Stomach (tissue), 8 donors: ENCODE measurements at regions not wholly inside any gene's neighbourhood (a gene's known extent, or its start where the extent isn't known, plus 50 kb on each side); places are given as distances from the start of the nearest gene placed in this dataset.
A peak's percentile ranks its signal among the peaks of the same experiment; 100 is the strongest.

Experiments used
- DNase-seq, 2 donors: peaks; one replicate each; pipeline versions ENCODE4 v3.0.0 to v3.0.0-alpha.2; 2013 to 2019
- H3K27ac ChIP-seq, 5 donors: fragments of 200-600 bp in 4 of 5; sonication (generic) in 4 of 5; one replicate each; pipeline ENCODE4 v1.5.1; 2013 to 2019; ENCODE audit warnings: mild to moderate bottlenecking in 1 of 5, moderate library complexity in 1 of 5
- H3K27me3 ChIP-seq, 3 donors: fragments of 200-600 bp; sonication (generic); one replicate each; pipeline ENCODE4 v1.5.1; 2017 to 2019; ENCODE audit warnings: mixed run types in 1 of 3
- H3K36me3 ChIP-seq, 4 donors: fragments of 200-600 bp; sonication (generic); 1 replicate in 3 of 4; 2 replicates in 1 of 4; pipeline ENCODE4 v1.5.1; 2016 to 2019
- H3K4me1 ChIP-seq, 4 donors: fragments of 200-600 bp; sonication (generic); one replicate each; pipeline ENCODE4 v1.5.1; 2016 to 2019
- H3K4me3 ChIP-seq, 4 donors: fragments of 200-600 bp; sonication (generic) in 3 of 4; one replicate each; pipeline ENCODE4 v1.5.1; 2016 to 2019; ENCODE audit warnings: mild to moderate bottlenecking in 1 of 4
- H3K9me3 ChIP-seq, 4 donors: fragments of 200-600 bp; sonication (generic); one replicate each; pipeline ENCODE4 v1.5.1; 2016 to 2019
- CTCF ChIP-seq, 7 experiments: fragments of 450-650 bp in 4 of 7; fragments of 200-600 bp in 3 of 7; sonication (generic) in 3 of 7; IDR thresholded peaks; one replicate each; pipeline ENCODE4 v1.5.1; 2016 to 2019; ENCODE audit warnings: antibody characterized with exemption in 7 of 7, control low read depth in 2 of 7, mild to moderate bottlenecking in 1 of 7
- EP300 ChIP-seq: sonication (generic); formaldehyde crosslinking; IDR thresholded peaks from one replicate; pipeline ENCODE4 v1.6.1; 2017; ENCODE audit warnings: antibody characterized with exemption
- POLR2A ChIP-seq, 4 donors: fragments of 450-650 bp; IDR thresholded peaks; one replicate each; pipeline ENCODE4 v1.6.1; 2016; ENCODE audit warnings: antibody characterized with exemption in 4 of 4, control low read depth in 2 of 4, mild to moderate bottlenecking in 1 of 4, moderate library complexity in 1 of 4
- POLR2AphosphoS5 ChIP-seq, 3 donors: sonication (generic); formaldehyde crosslinking; IDR thresholded peaks; one replicate each; pipeline ENCODE4 v1.6.1; 2016; ENCODE audit warnings: antibody characterized with exemption in 3 of 3
- WGBS, 5 donors: extraction: QIAGEN DNeasy Blood & Tissue Kit in 3 of 5; methylation state at CpG; one replicate each; pipeline versions ENCODE4 v1.1.5 to v1.1.7; 2013 to 2018; 5-methylcytosine and 5-hydroxymethylcytosine counted together
- intact Hi-C: fragments of 100-400 bp; cut with DNase I; formaldehyde crosslinking; loops from one replicate; pipeline ENCODE4 v1.15.1; 2023; ENCODE audit warnings: low total_unique reads
- donor health status: healthy with polysubstance abuse.
- donor health status: Bipolar disorder and iron deficiency.
- donor health status: healthy.

GRCh38 chr3:191066669-191067068, 132.4 kb upstream of the OSTN start:
- no peak for DNase-seq
- Histone ChIP-seq H3K36me3 (no peaks in the 10 kb centered on the region), H3K4me1 (no peaks in the 10 kb centered on the region), H3K27me3 (no peaks in the 10 kb centered on the region), H3K27ac (no peak overlapping the region), H3K4me3 (no peak overlapping the region), H3K9me3 (no peaks in the 10 kb centered on the region)
- WGBS, 5 donors, result 38 to 68% (median 60%) methylated on average over 1 of the region's 1 CpG
- TF ChIP-seq POLR2AphosphoS5 (IDR thresholded peaks at IDR 0.05), result no peak
- intact Hi-C loops, result no loop called here

DNA sequence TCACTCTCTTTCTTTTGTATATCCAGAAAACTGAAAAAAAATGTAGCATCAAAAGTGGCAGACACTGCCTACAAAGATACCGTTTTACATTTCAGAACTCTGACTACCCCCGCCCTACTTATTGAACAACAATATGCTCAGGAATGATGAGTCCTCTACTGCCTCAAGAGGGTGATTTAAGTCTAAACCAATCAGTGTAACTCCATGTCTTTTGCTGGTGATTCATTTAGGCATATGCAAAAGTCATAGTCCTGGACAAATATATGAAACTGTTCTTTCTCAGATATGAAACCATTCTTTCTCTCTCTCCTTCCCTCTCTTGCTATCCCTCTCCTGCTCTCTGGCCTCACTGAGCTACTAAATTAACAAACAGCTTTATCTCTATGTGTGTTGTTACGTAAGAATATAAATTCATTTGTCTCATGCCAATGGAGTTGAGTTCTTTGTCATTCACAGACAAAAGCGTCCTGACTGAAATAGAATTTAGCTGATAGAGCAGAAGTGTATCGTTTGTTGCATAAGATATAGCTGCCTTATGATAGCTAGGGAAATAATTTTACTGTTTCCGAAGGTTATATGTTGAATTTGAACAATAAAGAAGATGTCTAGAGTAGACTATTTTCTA, 133.7 kb upstream of the OSTN start:
- Histone ChIP-seq H3K4me3 (no peak overlapping the region), H3K27ac (no peak overlapping the region), H3K4me1 (no peaks in the 10 kb centered on the region), H3K36me3 (no peaks in the 10 kb centered on the region), H3K9me3 (no peaks in the 10 kb centered on the region), H3K27me3 (no peaks in the 10 kb centered on the region)
- intact Hi-C loops, result no loop called here
- TF ChIP-seq POLR2AphosphoS5 (IDR thresholded peaks at IDR 0.05), result no peak
- TF ChIP-seq POLR2A (IDR thresholded peaks at IDR 0.05), result no peak
- no peak for TF ChIP-seq EP300
- no peak for TF ChIP-seq CTCF (IDR thresholded peaks at IDR 0.05)
- DNase-seq, result no peak
- 67 to 78% (median 74%) methylated on average over 6 of the region's 6 CpGs for WGBS, 5 donors

- no peaks in the 10 kb centered on the region for H3K4me1 ChIP-seq
- peak in 1 of 2 donors; percentile 51 for DNase-seq
- H3K27me3 ChIP-seq, result no peaks in the 10 kb centered on the region
- H3K9me3 ChIP-seq, result no peaks in the 10 kb centered on the region
- intact Hi-C loops, result no loop called here
- H3K4me3 ChIP-seq, result no peak overlapping the region
- TF ChIP-seq POLR2A (IDR thresholded peaks at IDR 0.05), result no peak
- no peak for TF ChIP-seq POLR2AphosphoS5 (IDR thresholded peaks at IDR 0.05)
- TF ChIP-seq CTCF (IDR thresholded peaks at IDR 0.05), result peak in 3 of 7 experiments; percentile 23 to 42 (median 29)
- TF ChIP-seq EP300, result no peak
- 5 to 8% (median 6%) methylated on average over 4 of the region's 4 CpGs for WGBS, 5 donors
- no peaks in the 10 kb centered on the region for H3K36me3 ChIP-seq
- no peak overlapping the region for H3K27ac ChIP-seq
These were observed 148.0 kb upstream of the OSTN start for GRCh38 chr3:191051037-191051436.

GRCh38 chr3:191047930-191048329, 151.1 kb upstream of the OSTN start:
- no peaks in the 10 kb centered on the region for H3K36me3 ChIP-seq
- no peaks in the 10 kb centered on the region for H3K27me3 ChIP-seq
- 65 to 84% (median 81%) methylated on average over 1 of the region's 1 CpG for WGBS, 5 donors
- no peak overlapping the region for H3K4me3 ChIP-seq
- no peaks in the 10 kb centered on the region for H3K9me3 ChIP-seq
- no peak for DNase-seq
- H3K27ac ChIP-seq, result no peak overlapping the region
- no peaks in the 10 kb centered on the region for H3K4me1 ChIP-seq
- TF ChIP-seq POLR2A (IDR thresholded peaks at IDR 0.05), result no peak
- TF ChIP-seq CTCF (IDR thresholded peaks at IDR 0.05), result no peak
- TF ChIP-seq POLR2AphosphoS5 (IDR thresholded peaks at IDR 0.05), result no peak
- TF ChIP-seq EP300, result no peak
- intact Hi-C loops, result no loop called here

DNA sequence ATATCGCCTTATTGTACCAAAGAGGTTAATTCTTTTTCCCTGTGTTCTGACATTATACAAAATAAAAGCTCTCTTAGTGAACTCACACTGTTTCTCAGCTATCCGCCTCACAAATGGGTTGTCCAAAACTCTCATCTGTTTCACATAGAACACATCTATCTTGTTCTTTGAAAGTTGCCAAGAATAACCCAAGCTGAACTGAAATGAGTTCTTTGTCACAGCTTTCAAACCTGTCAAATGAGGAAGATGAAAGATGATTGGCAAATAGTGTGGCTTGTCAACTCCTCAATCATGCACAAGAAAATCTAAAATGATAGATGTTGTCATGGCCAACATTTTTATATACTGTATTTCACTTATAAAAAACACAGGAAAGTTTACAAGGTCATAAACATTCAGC, 168.1 kb upstream of the OSTN start:
- no peak overlapping the region for H3K4me3 ChIP-seq
- H3K27ac ChIP-seq, result no peak overlapping the region
- no peaks in the 10 kb centered on the region for H3K4me1 ChIP-seq
- TF ChIP-seq EP300 (no peak), POLR2AphosphoS5 (IDR thresholded peaks at IDR 0.05) (no peak), CTCF (IDR thresholded peaks at IDR 0.05) (no peak), POLR2A (IDR thresholded peaks at IDR 0.05) (no peak)
- 76 to 86% (median 76%) methylated on average over 2 of the region's 2 CpGs for WGBS, 5 donors
- intact Hi-C loops, result no loop called here
- no peaks in the 10 kb centered on the region for H3K27me3 ChIP-seq
- no peak for DNase-seq
- H3K9me3 ChIP-seq, result no peaks in the 10 kb centered on the region
- no peaks in the 10 kb centered on the region for H3K36me3 ChIP-seq
